MV-4-11 (cell line): ENCODE measurements at regions not wholly inside any gene's neighbourhood (a gene's known extent, or its start where the extent isn't known, plus 50 kb on each side); places are given as distances from the start of the nearest gene placed in this dataset.
"Not testable (repeated sequence)": the region's sequence is repeated elsewhere in the genome, so short reads cannot be mapped to it uniquely, and the experiment has no call there.

Experiments
- DNase-seq: peaks from one replicate; lab custom pipeline; 2025; lab: John Stamatoyannopoulos, UW

GRCh38 chr5:174555726-174556125, 168.7 kb upstream of the MSX2 start:
- peak; percentile 24 for DNase-seq

GRCh38 chr5:174556756-174557155, 167.6 kb upstream of the MSX2 start:
- DNase-seq = no peak

- no peak for DNase-seq
Measured at GRCh38 chr5:174558190-174558589, 166.2 kb upstream of the MSX2 start.

GRCh38 chr5:174559141-174559540, 165.2 kb upstream of the MSX2 start:
- DNase-seq = no peak

GRCh38 chr5:174559566-174560090, 164.8 kb upstream of the MSX2 start:
- no peak for DNase-seq

GRCh38 chr5:174560861-174561260, 163.5 kb upstream of the MSX2 start:
- no peak for DNase-seq

- DNase-seq = not testable (repeated sequence)
Measured at GRCh38 chr5:174563040-174563439, 161.3 kb upstream of the MSX2 start.

GRCh38 chr5:174563899-174564298, 160.5 kb upstream of the MSX2 start:
- DNase-seq = no peak

GRCh38 chr5:174567506-174568141, 156.8 kb upstream of the MSX2 start:
- DNase-seq = no peak

- no peak for DNase-seq
Measured at GRCh38 chr5:174570662-174571061, 153.7 kb upstream of the MSX2 start.

GRCh38 chr5:174571662-174572397, 152.6 kb upstream of the MSX2 start:
- DNase-seq = no peak

- no peak for DNase-seq
Measured at GRCh38 chr5:174572591-174572990, 151.8 kb upstream of the MSX2 start.

- no peak for DNase-seq
Measured at GRCh38 chr5:174573221-174573994, 151.0 kb upstream of the MSX2 start.

GRCh38 chr5:174575043-174575442, 149.3 kb upstream of the MSX2 start:
- DNase-seq = no peak

- no peak for DNase-seq
Measured at GRCh38 chr5:174576042-174576441, 148.3 kb upstream of the MSX2 start.

- peak; percentile 18 for DNase-seq
Measured at GRCh38 chr5:174581479-174581878, 142.9 kb upstream of the MSX2 start.

GRCh38 chr5:174581894-174582293, 142.5 kb upstream of the MSX2 start:
- no peak for DNase-seq

GRCh38 chr5:174583071-174583470, 141.3 kb upstream of the MSX2 start:
- DNase-seq = no peak

GRCh38 chr5:174585472-174585871, 138.9 kb upstream of the MSX2 start:
- no peak for DNase-seq

- DNase-seq = not testable (repeated sequence)
Measured at GRCh38 chr5:174586163-174586562, 138.2 kb upstream of the MSX2 start.

GRCh38 chr5:174589011-174589410, 135.4 kb upstream of the MSX2 start:
- no peak for DNase-seq

- DNase-seq = no peak
Measured at GRCh38 chr5:174589599-174589998, 134.8 kb upstream of the MSX2 start.

- no peak for DNase-seq
Measured at GRCh38 chr5:174590820-174591219, 133.6 kb upstream of the MSX2 start.
